ENCODE measurements at regions not wholly inside any gene's neighbourhood (a gene's known extent, or its start where the extent isn't known, plus 50 kb on each side); places are given as distances from the start of the nearest gene placed in this dataset.

- Histone ChIP-seq H3K36me3 (no peaks in the 10 kb centered on the region), H3K27ac (no peak overlapping the region), H3K27me3 (no peaks in the 10 kb centered on the region), H3K4me1 (no peaks in the 10 kb centered on the region), H3K4me3 (no peak overlapping the region), H3K9me3 (replicated peaks) (no peaks in the 10 kb centered on the region)
- no peak for DNase-seq
Measured at GRCh38 chr5:7185742-7186141, 210.2 kb upstream of the ADCY2 start.

DNA sequence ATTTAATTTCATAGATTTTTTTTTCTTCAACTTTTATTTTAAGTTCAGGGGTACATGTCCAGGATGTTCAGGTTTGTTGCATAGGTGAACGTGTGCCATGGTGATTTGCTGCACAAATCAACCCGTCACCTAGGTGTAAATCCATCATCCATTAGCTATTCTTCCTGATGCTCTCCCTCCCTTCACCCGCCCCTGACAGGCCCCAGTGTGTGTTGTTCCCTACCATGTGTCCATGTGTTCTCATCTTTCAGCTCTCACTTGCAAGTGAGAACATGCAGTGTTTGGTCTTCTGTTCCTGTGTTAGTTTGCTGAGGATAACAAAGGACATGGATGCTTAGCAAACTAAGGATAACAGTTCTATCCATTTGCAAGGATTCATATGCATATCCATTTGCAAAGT, 209.1 kb upstream of the ADCY2 start:
- Histone ChIP-seq H3K36me3 (no peaks in the 10 kb centered on the region), H3K4me3 (no peak overlapping the region), H3K27ac (no peak overlapping the region), H3K9me3 (replicated peaks) (no peaks in the 10 kb centered on the region), H3K4me1 (no peaks in the 10 kb centered on the region), H3K27me3 (no peaks in the 10 kb centered on the region)
- DNase-seq: no peak

DNA sequence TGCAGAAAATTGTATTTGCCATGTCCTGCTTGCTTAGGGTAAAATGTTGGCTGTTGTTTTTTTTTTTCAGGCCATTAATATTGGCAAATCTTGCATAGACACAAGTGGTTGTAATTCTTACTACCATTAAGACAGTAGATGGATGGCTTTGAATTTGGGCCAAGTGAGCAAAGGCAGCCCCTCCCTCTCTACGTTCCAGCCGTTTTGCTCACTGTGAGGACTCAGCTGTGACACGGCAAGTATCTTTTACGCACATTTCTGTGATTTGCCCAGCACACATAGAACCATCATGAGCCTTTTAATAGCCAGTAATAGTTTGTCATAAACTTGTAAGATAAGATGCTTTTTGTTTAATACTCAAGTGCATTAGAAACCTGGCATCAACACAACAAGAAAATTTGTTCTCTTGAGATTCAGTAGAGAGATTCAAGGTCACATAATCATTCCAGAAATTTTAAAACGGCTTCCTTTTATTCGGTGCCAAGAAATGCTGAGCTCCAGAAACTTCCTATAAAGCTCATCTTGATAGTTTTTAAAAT, 205.2 kb upstream of the ADCY2 start:
- no peaks in the 10 kb centered on the region for H3K36me3 ChIP-seq
- DNase-seq: no peak
- H3K27ac ChIP-seq: no peak overlapping the region
- H3K9me3 ChIP-seq (replicated peaks): no peaks in the 10 kb centered on the region
- H3K4me3 ChIP-seq: no peak overlapping the region
- no peaks in the 10 kb centered on the region for H3K4me1 ChIP-seq
- H3K27me3 ChIP-seq: no peaks in the 10 kb centered on the region

GRCh38 chr5:7192016-7192415, 203.9 kb upstream of the ADCY2 start:
- no peaks in the 10 kb centered on the region for H3K4me1 ChIP-seq
- no peak for DNase-seq
- H3K9me3 ChIP-seq (replicated peaks): no peaks in the 10 kb centered on the region

DNA sequence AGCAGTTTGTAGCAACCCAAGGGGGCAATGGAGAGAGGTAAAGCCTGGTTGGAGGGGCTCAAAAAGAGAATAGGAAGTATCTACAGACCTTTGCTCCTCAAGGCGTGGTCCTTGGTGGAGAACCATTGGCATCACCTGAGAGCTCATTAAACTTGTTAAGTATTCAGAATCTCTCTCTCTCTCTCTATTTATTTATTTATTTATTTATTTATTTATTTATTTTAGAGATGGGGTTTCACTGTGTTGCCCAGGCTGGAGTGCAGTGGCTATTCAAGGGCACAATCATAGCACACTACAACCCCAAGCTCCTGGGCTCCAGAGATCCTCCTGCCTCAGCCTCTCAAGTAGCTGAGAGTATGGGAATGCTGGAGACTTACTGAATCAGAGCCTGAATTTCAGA, 193.1 kb upstream of the ADCY2 start:
- H3K4me3 ChIP-seq: no peak overlapping the region
- no peaks in the 10 kb centered on the region for H3K9me3 ChIP-seq (replicated peaks)
- no peak overlapping the region for H3K27ac ChIP-seq
- no peaks in the 10 kb centered on the region for H3K27me3 ChIP-seq
- no peaks in the 10 kb centered on the region for H3K36me3 ChIP-seq
- no peak for DNase-seq
- H3K4me1 ChIP-seq: no peaks in the 10 kb centered on the region

More at GRCh38 chr5:7192016-7192415, 203.9 kb upstream of the ADCY2 start:
- Histone ChIP-seq H3K4me3 (no peak overlapping the region), H3K27ac (no peak overlapping the region), H3K27me3 (no peaks in the 10 kb centered on the region), H3K36me3 (no peaks in the 10 kb centered on the region)

GRCh38 chr5:7207979-7208378, 188.0 kb upstream of the ADCY2 start:
- no peak for DNase-seq
- Histone ChIP-seq H3K27ac (no peak overlapping the region), H3K4me1 (no peaks in the 10 kb centered on the region), H3K27me3 (no peaks in the 10 kb centered on the region), H3K4me3 (no peak overlapping the region), H3K36me3 (no peaks in the 10 kb centered on the region), H3K9me3 (replicated peaks) (no peaks in the 10 kb centered on the region)

- H3K4me1 ChIP-seq: no peaks in the 10 kb centered on the region
- H3K4me3 ChIP-seq: no peak overlapping the region
- no peak overlapping the region for H3K27ac ChIP-seq
- no peaks in the 10 kb centered on the region for H3K36me3 ChIP-seq
- no peaks in the 10 kb centered on the region for H3K9me3 ChIP-seq (replicated peaks)
- DNase-seq: no peak
- no peaks in the 10 kb centered on the region for H3K27me3 ChIP-seq
Measured at GRCh38 chr5:7208938-7209337, 187.0 kb upstream of the ADCY2 start.

DNA sequence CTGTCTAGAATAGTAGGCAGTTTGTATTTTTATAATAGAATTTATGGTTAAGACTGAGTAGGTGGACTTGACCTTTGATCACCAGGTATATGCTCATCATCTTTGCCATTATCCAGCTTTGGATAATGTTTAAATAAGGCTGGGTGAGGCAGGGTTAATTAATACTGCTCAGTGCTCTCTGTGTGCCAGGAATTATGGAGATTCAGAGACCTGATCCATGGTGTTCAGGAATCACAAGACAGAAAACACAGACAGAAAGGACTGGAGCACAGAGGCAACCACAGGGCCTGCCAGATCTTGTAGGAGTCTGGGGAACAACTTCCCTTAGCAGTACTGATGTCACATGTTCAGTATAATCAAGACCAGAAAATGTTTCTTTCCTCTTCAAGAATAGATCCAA, 186.3 kb upstream of the ADCY2 start:
- no peaks in the 10 kb centered on the region for H3K36me3 ChIP-seq
- no peaks in the 10 kb centered on the region for H3K4me1 ChIP-seq
- no peak for DNase-seq
- no peak overlapping the region for H3K4me3 ChIP-seq
- H3K27ac ChIP-seq: no peak overlapping the region
- no peaks in the 10 kb centered on the region for H3K9me3 ChIP-seq (replicated peaks)
- no peaks in the 10 kb centered on the region for H3K27me3 ChIP-seq

- no peaks in the 10 kb centered on the region for H3K4me1 ChIP-seq
- no peak for DNase-seq
- H3K27ac ChIP-seq: no peak overlapping the region
- no peaks in the 10 kb centered on the region for H3K27me3 ChIP-seq
- H3K9me3 ChIP-seq (replicated peaks): no peaks in the 10 kb centered on the region
- H3K4me3 ChIP-seq: no peak overlapping the region
- H3K36me3 ChIP-seq: no peaks in the 10 kb centered on the region
Measured at GRCh38 chr5:7210549-7210948, 185.4 kb upstream of the ADCY2 start.

DNA sequence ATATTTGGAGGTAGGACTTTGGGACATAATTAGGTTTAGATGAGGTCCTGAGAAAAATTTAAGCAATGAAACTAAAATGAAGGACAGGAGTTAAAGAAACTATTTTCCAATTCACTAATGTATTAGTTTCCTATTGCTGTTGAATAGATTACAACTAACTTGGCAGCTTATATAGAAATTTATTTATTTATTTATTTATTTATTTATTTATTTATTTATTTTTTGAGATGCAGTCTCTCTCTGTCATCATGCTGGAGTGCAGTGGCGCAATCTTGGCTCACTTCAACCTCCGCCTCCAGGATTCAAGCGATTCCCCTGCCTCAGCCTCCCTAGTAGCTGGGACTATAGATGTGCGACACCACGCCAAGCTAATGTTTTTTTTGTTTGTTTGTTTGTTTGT, 182.4 kb upstream of the ADCY2 start:
- Histone ChIP-seq H3K9me3 (replicated peaks) (no peaks in the 10 kb centered on the region), H3K27ac (no peak overlapping the region), H3K4me1 (no peaks in the 10 kb centered on the region), H3K36me3 (no peaks in the 10 kb centered on the region), H3K27me3 (no peaks in the 10 kb centered on the region), H3K4me3 (no peak overlapping the region)
- DNase-seq: no peak

DNA sequence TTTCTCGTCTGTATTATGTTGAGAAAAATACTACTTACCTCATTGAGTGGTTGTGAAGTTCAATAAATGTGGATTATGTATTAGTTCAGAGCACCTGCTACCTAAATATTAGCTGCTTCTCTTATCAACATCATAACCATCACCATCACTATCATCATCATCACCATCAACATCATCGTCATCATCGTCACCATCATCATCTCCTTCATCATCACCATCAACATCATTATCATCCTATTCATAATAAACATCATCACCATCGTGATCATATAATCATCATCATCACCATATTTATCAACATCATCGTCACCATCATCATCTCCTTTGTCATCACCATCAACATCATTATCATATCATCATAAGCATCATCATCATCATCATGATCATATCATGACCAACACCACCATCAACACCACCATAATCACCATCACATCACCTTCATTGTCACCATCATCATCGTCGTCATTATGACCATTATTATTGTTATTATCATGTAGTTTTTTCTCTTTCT, 181.0 kb upstream of the ADCY2 start:
- Histone ChIP-seq H3K27ac (no peak overlapping the region), H3K4me1 (no peaks in the 10 kb centered on the region), H3K36me3 (no peaks in the 10 kb centered on the region), H3K4me3 (no peak overlapping the region), H3K9me3 (replicated peaks) (no peaks in the 10 kb centered on the region), H3K27me3 (no peaks in the 10 kb centered on the region)
- DNase-seq: no peak

DNA sequence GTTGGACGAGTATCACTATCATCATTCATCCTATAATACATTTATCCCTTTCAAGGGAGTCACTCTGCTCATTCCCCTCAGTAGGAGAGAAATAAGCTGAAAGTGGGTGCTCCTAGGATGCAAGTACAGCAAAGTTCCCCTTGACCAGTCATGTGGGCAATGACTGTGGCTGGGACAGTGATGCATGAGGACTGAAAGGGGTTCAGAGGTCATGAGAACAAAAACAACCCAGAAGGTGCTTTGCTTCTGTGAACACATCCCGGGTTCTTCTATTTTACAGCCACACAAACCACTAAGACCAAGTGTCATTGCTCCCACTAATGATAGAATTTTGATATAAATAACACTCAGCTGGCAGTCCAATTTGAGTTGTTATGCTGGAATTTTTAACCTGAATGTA, 177.8 kb upstream of the ADCY2 start:
- DNase-seq: no peak
- no peaks in the 10 kb centered on the region for H3K9me3 ChIP-seq (replicated peaks)
- no peaks in the 10 kb centered on the region for H3K36me3 ChIP-seq
- H3K4me3 ChIP-seq: no peak overlapping the region
- no peaks in the 10 kb centered on the region for H3K27me3 ChIP-seq
- no peaks in the 10 kb centered on the region for H3K4me1 ChIP-seq
- H3K27ac ChIP-seq: no peak overlapping the region

DNA sequence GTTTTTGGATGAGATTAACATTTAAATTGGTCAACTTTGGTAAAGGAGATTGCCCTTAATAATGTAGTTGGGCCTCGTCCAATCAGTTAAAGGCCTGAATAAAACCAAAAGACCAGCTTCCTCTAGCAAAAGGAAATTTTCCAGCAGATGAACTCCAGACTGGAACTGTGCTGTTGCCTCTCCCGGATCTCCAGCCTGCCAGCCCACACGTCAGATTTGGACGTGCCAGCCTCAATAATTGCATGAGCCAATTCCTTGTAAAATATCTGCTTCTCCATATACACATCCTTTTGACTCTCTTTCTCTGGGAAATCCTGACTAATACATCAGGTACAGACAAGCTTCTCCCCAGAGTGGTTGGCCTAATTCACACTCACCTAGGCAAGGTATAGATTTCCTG, 175.8 kb upstream of the ADCY2 start:
- Histone ChIP-seq H3K27ac (no peak overlapping the region), H3K36me3 (no peaks in the 10 kb centered on the region), H3K4me1 (no peaks in the 10 kb centered on the region), H3K4me3 (no peak overlapping the region), H3K27me3 (no peaks in the 10 kb centered on the region), H3K9me3 (replicated peaks) (no peaks in the 10 kb centered on the region)
- no peak for DNase-seq

- Histone ChIP-seq H3K27ac (no peak overlapping the region), H3K36me3 (no peaks in the 10 kb centered on the region), H3K4me3 (no peak overlapping the region), H3K4me1 (no peaks in the 10 kb centered on the region), H3K9me3 (replicated peaks) (no peaks in the 10 kb centered on the region), H3K27me3 (no peaks in the 10 kb centered on the region)
- no peak for DNase-seq
Measured at GRCh38 chr5:7221041-7221440, 174.9 kb upstream of the ADCY2 start.

GRCh38 chr5:7225826-7226225, 170.1 kb upstream of the ADCY2 start:
- Histone ChIP-seq H3K4me3 (no peak overlapping the region), H3K27me3 (no peaks in the 10 kb centered on the region), H3K27ac (no peak overlapping the region), H3K4me1 (no peaks in the 10 kb centered on the region), H3K9me3 (replicated peaks) (no peaks in the 10 kb centered on the region), H3K36me3 (no peaks in the 10 kb centered on the region)
- no peak for DNase-seq

GRCh38 chr5:7242118-7242710, 153.7 kb upstream of the ADCY2 start:
- DNase-seq: no peak
- Histone ChIP-seq H3K36me3 (no peaks in the 10 kb centered on the region), H3K27ac (no peak overlapping the region), H3K4me1 (no peaks in the 10 kb centered on the region), H3K9me3 (replicated peaks) (no peaks in the 10 kb centered on the region), H3K27me3 (no peaks in the 10 kb centered on the region), H3K4me3 (no peak overlapping the region)
